DMS 273 treated with DMSO at 0.1 percent for 48 hours (cell line): ENCODE measurements at regions not wholly inside any gene's neighbourhood (a gene's known extent, or its start where the extent isn't known, plus 50 kb on each side); places are given as distances from the start of the nearest gene placed in this dataset.
A peak's percentile ranks its signal among the peaks of the same experiment; 100 is the strongest.
"Not testable (repeated sequence)": the region's sequence is repeated elsewhere in the genome, so short reads cannot be mapped to it uniquely, and the experiment has no call there.

ENCODE experiments used
- DNase-seq: peaks from one replicate; lab custom pipeline; 2025; lab: John Stamatoyannopoulos, UW

- no peak for DNase-seq
Observed at GRCh38 chr14:41289025-41289424, 317.7 kb upstream of the LRFN5 start.

- peak; percentile 20 for DNase-seq
Observed at GRCh38 chr14:41285186-41285748, 321.4 kb upstream of the LRFN5 start.

GRCh38 chr14:41280745-41281144 lies 325.9 kb upstream of the LRFN5 start:
- DNase-seq = no peak

- no peak for DNase-seq
Observed at GRCh38 chr14:41277450-41277849, 329.2 kb upstream of the LRFN5 start.

- DNase-seq = no peak
Observed at GRCh38 chr14:41257476-41257875, 349.2 kb upstream of the LRFN5 start.

GRCh38 chr14:41235466-41235865 lies 371.2 kb upstream of the LRFN5 start:
- peak; percentile 69 for DNase-seq

- no peak for DNase-seq
Observed at GRCh38 chr14:41230683-41231082, 376.0 kb upstream of the LRFN5 start.

- no peak for DNase-seq
Observed at GRCh38 chr14:41229824-41230223, 376.9 kb upstream of the LRFN5 start.

- no peak for DNase-seq
Observed at GRCh38 chr14:41225433-41225832, 381.2 kb upstream of the LRFN5 start.

- DNase-seq = no peak
Observed at GRCh38 chr14:41222581-41222980, 384.1 kb upstream of the LRFN5 start.

GRCh38 chr14:41214978-41215377 lies 391.7 kb upstream of the LRFN5 start:
- not testable (repeated sequence) for DNase-seq

- DNase-seq = no peak
Observed at GRCh38 chr14:41201696-41202095, 405.0 kb upstream of the LRFN5 start.

GRCh38 chr14:41187868-41188267 lies 418.8 kb upstream of the LRFN5 start:
- DNase-seq = no peak

- no peak for DNase-seq
Observed at GRCh38 chr14:41171045-41171444, 435.6 kb upstream of the LRFN5 start.

GRCh38 chr14:41167040-41167439 lies 439.6 kb upstream of the LRFN5 start:
- no peak for DNase-seq

- no peak for DNase-seq
Observed at GRCh38 chr14:41154143-41154807, 452.4 kb upstream of the LRFN5 start.

GRCh38 chr14:41146391-41146790 lies 460.3 kb upstream of the LRFN5 start:
- DNase-seq = no peak

GRCh38 chr14:41144370-41144769 lies 462.3 kb upstream of the LRFN5 start:
- DNase-seq = no peak

- no peak for DNase-seq
Observed at GRCh38 chr14:41137741-41138140, 468.9 kb upstream of the LRFN5 start.

GRCh38 chr14:41130274-41130673 lies 476.4 kb upstream of the LRFN5 start:
- DNase-seq = no peak

- no peak for DNase-seq
Observed at GRCh38 chr14:41120402-41120801, 486.3 kb upstream of the LRFN5 start.

GRCh38 chr14:41096131-41096530 lies 510.5 kb upstream of the LRFN5 start:
- no peak for DNase-seq

- DNase-seq = no peak
Observed at GRCh38 chr14:41087056-41087455, 519.6 kb upstream of the LRFN5 start.

GRCh38 chr14:41073544-41073943 lies 533.1 kb upstream of the LRFN5 start:
- DNase-seq = no peak
